HEK293 (cell line): ENCODE measurements at regions not wholly inside any gene's neighbourhood (a gene's known extent, or its start where the extent isn't known, plus 50 kb on each side); places are given as distances from the start of the nearest gene placed in this dataset.

Experiments used
- CTCF ChIA-PET: fragments of 350-600 bp; formaldehyde crosslinking; extraction: SDS; loops from one replicate; lab custom pipeline; 2021; ENCODE audit warnings: antibody characterized with exemption; lab: Yijun Ruan, JAX
- POLR2A ChIA-PET: fragments of 300-600 bp; formaldehyde crosslinking; extraction: SDS; loops from one replicate; lab custom pipeline; 2020; ENCODE audit warnings: antibody characterized with exemption, inconsistent platforms; lab: Yijun Ruan, JAX
- H3K27ac ChIP-seq: fragments of 200-500 bp; sonication (Bioruptor generic); 2 replicates; pipeline ENCODE4 v1.5.1; 2014; ENCODE audit warnings: low read depth, low read length, control low read depth, inconsistent platforms; ENCODE audit errors: extremely low read depth
- H3K36me3 ChIP-seq, 2 experiments: fragments of 200-500 bp in 1 of 2; sonication (Bioruptor generic) in 1 of 2; 1 replicate in 1 of 2; 2 replicates in 1 of 2; pipeline ENCODE4 v1.5.1; 2014 to 2017; ENCODE audit warnings: inconsistent platforms in 2 of 2, low read length in 2 of 2; ENCODE audit not compliant: control insufficient read depth in 2 of 2, insufficient read depth in 1 of 2
- H3K4me1 ChIP-seq: fragments of 200-500 bp; sonication (Bioruptor generic); 2 replicates; pipeline ENCODE4 v1.5.1; 2014; ENCODE audit warnings: mild to moderate bottlenecking, low read length, inconsistent platforms; ENCODE audit not compliant: control insufficient read depth, insufficient read depth
- H3K4me3 ChIP-seq: 2 replicates; pipeline ENCODE4 v1.5.1; 2011; ENCODE audit warnings: low read depth, mild to moderate bottlenecking, control low read depth, low read length, moderate library complexity
- H3K9me3 ChIP-seq: fragments of 200-500 bp; sonication (Bioruptor generic); 2 replicates; pipeline ENCODE4 v1.5.1; 2014; ENCODE audit warnings: low read depth, low read length, inconsistent platforms; ENCODE audit not compliant: control insufficient read depth, insufficient read depth
- GLI2 ChIP-seq: fragments of 450-650 bp; formaldehyde crosslinking; IDR thresholded peaks from 2 replicates; pipeline ENCODE4; 2017; ENCODE audit warnings: missing biosample characterization, missing genetic modification characterization, low read depth, borderline replicate concordance
- SETDB1 ChIP-seq: IDR thresholded peaks from one replicate; pipeline ENCODE4 v1.6.1; 2017; ENCODE audit warnings: mild to moderate bottlenecking, low read length, moderate library complexity, mixed read lengths; ENCODE audit not compliant: insufficient read length
- SP2 ChIP-seq: fragments of 450-650 bp; formaldehyde crosslinking; IDR thresholded peaks from 2 replicates; pipeline ENCODE4 v1.5.1; 2016; ENCODE audit warnings: missing biosample characterization, missing genetic modification characterization
- TCF7L2 ChIP-seq: IDR thresholded peaks from 2 replicates; pipeline ENCODE4 v1.6.1; 2011; ENCODE audit warnings: low read depth, mild to moderate bottlenecking, inconsistent platforms, low read length, moderate library complexity, borderline replicate concordance
- YY1 ChIP-seq: fragments of 450-650 bp; formaldehyde crosslinking; IDR thresholded peaks from 2 replicates; pipeline ENCODE4 v1.5.1; 2018; ENCODE audit warnings: missing biosample characterization, missing genetic modification characterization
- ZBTB17 ChIP-seq: fragments of 450-650 bp; formaldehyde crosslinking; IDR thresholded peaks from 2 replicates; pipeline ENCODE4 v1.5.1; 2016; ENCODE audit warnings: missing biosample characterization, missing genetic modification characterization
- ZFP37 ChIP-seq: fragments of 450-650 bp; formaldehyde crosslinking; IDR thresholded peaks from 2 replicates; pipeline ENCODE4 v1.5.1; 2016; ENCODE audit warnings: missing biosample characterization, missing genetic modification characterization
- ZNF133 ChIP-seq: fragments of 450-650 bp; formaldehyde crosslinking; IDR thresholded peaks from 2 replicates; pipeline ENCODE4 v1.5.1; 2016; ENCODE audit warnings: missing biosample characterization, missing genetic modification characterization
- ZNF146 ChIP-seq: fragments of 450-650 bp; formaldehyde crosslinking; IDR thresholded peaks from 2 replicates; pipeline ENCODE4 v1.5.1; 2016; ENCODE audit warnings: missing biosample characterization, missing genetic modification characterization
- ZNF157 ChIP-seq: fragments of 450-650 bp; formaldehyde crosslinking; IDR thresholded peaks from 2 replicates; pipeline ENCODE4 v1.5.1; 2016; ENCODE audit warnings: missing biosample characterization, missing genetic modification characterization
- ZNF174 ChIP-seq: fragments of 450-650 bp; formaldehyde crosslinking; IDR thresholded peaks from 2 replicates; pipeline ENCODE4 v1.5.0; 2017; ENCODE audit warnings: missing biosample characterization, mild to moderate bottlenecking, missing genetic modification characterization
- ZNF211 ChIP-seq: fragments of 450-650 bp; formaldehyde crosslinking; IDR thresholded peaks from 2 replicates; pipeline ENCODE4 v1.5.1; 2016; ENCODE audit warnings: low read depth, missing biosample characterization, missing genetic modification characterization
- ZNF239 ChIP-seq: fragments of 450-650 bp; formaldehyde crosslinking; IDR thresholded peaks from 2 replicates; pipeline ENCODE4 v1.5.1; 2016; ENCODE audit warnings: missing biosample characterization, missing genetic modification characterization
- ZNF274 ChIP-seq, 2 experiments: fragments of 200-500 bp in 1 of 2; fragments of 450-650 bp in 1 of 2; sonication (Bioruptor generic) in 1 of 2; formaldehyde crosslinking in 1 of 2; IDR thresholded peaks; 2 replicates each; pipeline versions ENCODE4 v1.5.1 to v1.6.1; 2014 to 2016; ENCODE audit warnings: borderline replicate concordance in 1 of 2, inconsistent platforms in 1 of 2, low read length in 1 of 2, missing biosample characterization in 1 of 2, missing genetic modification characterization in 1 of 2
- ZNF302 ChIP-seq: fragments of 450-650 bp; formaldehyde crosslinking; IDR thresholded peaks from 2 replicates; pipeline ENCODE4 v1.5.1; 2016; ENCODE audit warnings: missing biosample characterization, missing genetic modification characterization, low read depth
- ZNF514 ChIP-seq: fragments of 450-650 bp; formaldehyde crosslinking; IDR thresholded peaks from 2 replicates; pipeline ENCODE4 v1.5.1; 2016; ENCODE audit warnings: missing biosample characterization, missing genetic modification characterization
- ZNF548 ChIP-seq: fragments of 450-650 bp; formaldehyde crosslinking; IDR thresholded peaks from 2 replicates; pipeline ENCODE4 v1.5.1; 2016; ENCODE audit warnings: missing biosample characterization, missing genetic modification characterization
- ZNF626 ChIP-seq: fragments of 450-650 bp; sonication (Bioruptor Pico); formaldehyde crosslinking; IDR thresholded peaks from 2 replicates; pipeline ENCODE4 v1.5.1; 2018; ENCODE audit warnings: missing biosample characterization, missing genetic modification characterization, inconsistent platforms
- ZSCAN23 ChIP-seq: fragments of 450-650 bp; formaldehyde crosslinking; IDR thresholded peaks from 2 replicates; pipeline ENCODE4 v1.5.1; 2016; ENCODE audit warnings: missing biosample characterization, missing genetic modification characterization
- TF ChIP-seq, protein P1 (sequence below): fragments of 450-650 bp; formaldehyde crosslinking; IDR thresholded peaks from 2 replicates; pipeline ENCODE4 v1.5.1; 2016; ENCODE audit warnings: missing biosample characterization, missing genetic modification characterization
- TF ChIP-seq, protein P2 (sequence below): fragments of 450-650 bp; IDR thresholded peaks from 2 replicates; pipeline ENCODE4 v1.5.1; 2018; ENCODE audit warnings: missing biosample characterization, missing genetic modification characterization
- TF ChIP-seq, protein P3 (sequence below): fragments of 450-650 bp; IDR thresholded peaks from 2 replicates; pipeline ENCODE4 v1.5.1; 2018; ENCODE audit warnings: missing biosample characterization, mild to moderate bottlenecking, missing genetic modification characterization
- TF ChIP-seq, protein P4 (sequence below): fragments of 450-650 bp; formaldehyde crosslinking; IDR thresholded peaks from 2 replicates; pipeline ENCODE4 v1.5.1; 2016; ENCODE audit warnings: missing biosample characterization, missing genetic modification characterization, borderline replicate concordance
- TF ChIP-seq, protein P5 (sequence below): fragments of 450-650 bp; formaldehyde crosslinking; IDR thresholded peaks from 2 replicates; pipeline ENCODE4 v1.5.1; 2016; ENCODE audit warnings: missing biosample characterization, missing genetic modification characterization

DNA sequence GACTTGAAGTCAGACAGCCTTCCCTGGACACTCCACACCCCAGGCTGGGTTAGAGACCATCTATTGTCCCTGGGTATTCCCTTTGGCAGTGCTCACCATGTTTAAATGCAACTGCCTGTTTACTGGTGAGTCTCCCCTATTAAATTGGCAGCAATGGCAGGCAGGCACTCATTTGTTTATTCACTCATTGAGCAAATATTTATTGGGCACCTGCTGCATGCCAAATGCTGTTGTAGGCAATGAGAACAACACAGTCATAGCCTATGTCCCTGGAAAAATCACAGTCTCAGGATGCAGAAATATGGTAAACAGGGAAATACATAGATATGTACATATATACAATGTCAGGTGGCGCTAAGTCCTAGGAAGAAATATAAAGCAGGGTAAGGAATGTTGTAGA lies 212.8 kb downstream of the SUDS3 start (continued):
- TF ChIP-seq ZNF274 (IDR thresholded peaks at IDR 0.05; ENCODE audit: low read length): no peak
- no peak for TF ChIP-seq ZNF274 (tag by site-specific recombination; IDR thresholded peaks at IDR 0.05; ENCODE audit: borderline replicate concordance)
- no peak for TF ChIP-seq ZNF146 (tag by site-specific recombination)
- no peak for TF ChIP-seq TCF7L2
- TF ChIP-seq ZNF302 (tag by site-specific recombination): no peak
- TF ChIP-seq ZNF157 (tag by site-specific recombination): no peak
- TF ChIP-seq, all 188 proteins: peak for 0

DNA sequence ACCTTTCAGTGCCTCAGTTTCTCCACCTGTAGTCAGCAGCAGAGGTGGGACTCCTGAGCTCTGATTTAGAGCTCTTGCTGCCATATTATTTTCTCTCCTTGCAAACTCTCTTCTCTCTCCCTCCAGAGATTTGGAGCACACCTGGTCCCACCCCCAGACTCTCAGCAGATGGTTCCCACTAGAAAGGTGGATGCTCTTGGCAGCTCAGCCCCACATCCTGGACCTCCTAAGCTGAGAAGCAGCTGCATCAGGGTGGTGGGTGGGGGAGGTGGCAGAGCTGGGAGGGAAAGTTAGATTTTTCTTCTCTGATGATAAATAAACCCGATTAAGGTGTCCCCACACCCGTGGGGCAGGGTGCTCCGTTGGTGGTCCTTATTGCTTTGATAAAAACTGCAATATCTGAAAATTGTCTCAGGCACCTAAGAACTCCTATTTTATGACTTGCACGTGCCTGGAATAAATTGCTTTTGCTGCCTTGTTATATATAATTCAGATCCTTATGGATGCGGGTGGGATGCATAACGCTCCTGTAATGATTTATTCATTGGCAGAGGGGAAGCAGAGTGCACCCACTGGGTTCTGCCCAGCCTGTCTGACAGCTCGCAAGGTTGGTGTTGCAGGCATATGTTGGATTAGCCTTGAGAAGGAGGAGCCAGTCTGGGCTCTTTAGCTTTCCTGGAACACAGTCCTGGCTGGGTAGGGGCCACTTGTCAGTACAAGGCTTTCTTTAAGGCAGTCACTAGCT lies 214.2 kb downstream of the SUDS3 start:
- no peaks in the 10 kb centered on the region for H3K4me1 ChIP-seq
- H3K27ac ChIP-seq: no peak overlapping the region
- H3K9me3 ChIP-seq: no peaks in the 10 kb centered on the region
- ChIA-PET CTCF (interaction anchor here (0.5 to 0.6 kb wide), 2 partner anchors 268 to 409 kb away, joined by 3 read pairs; no protein-coding TSS in a partner anchor), POLR2A (no interaction called here)
- H3K4me3 ChIP-seq: no peak overlapping the region
- no peaks in the 10 kb centered on the region for H3K36me3 ChIP-seq
- no peak for TF ChIP-seq ZNF514 (tag by site-specific recombination)
- no peak for TF ChIP-seq ZNF548 (tag by site-specific recombination)
- TF ChIP-seq, protein P1, sequence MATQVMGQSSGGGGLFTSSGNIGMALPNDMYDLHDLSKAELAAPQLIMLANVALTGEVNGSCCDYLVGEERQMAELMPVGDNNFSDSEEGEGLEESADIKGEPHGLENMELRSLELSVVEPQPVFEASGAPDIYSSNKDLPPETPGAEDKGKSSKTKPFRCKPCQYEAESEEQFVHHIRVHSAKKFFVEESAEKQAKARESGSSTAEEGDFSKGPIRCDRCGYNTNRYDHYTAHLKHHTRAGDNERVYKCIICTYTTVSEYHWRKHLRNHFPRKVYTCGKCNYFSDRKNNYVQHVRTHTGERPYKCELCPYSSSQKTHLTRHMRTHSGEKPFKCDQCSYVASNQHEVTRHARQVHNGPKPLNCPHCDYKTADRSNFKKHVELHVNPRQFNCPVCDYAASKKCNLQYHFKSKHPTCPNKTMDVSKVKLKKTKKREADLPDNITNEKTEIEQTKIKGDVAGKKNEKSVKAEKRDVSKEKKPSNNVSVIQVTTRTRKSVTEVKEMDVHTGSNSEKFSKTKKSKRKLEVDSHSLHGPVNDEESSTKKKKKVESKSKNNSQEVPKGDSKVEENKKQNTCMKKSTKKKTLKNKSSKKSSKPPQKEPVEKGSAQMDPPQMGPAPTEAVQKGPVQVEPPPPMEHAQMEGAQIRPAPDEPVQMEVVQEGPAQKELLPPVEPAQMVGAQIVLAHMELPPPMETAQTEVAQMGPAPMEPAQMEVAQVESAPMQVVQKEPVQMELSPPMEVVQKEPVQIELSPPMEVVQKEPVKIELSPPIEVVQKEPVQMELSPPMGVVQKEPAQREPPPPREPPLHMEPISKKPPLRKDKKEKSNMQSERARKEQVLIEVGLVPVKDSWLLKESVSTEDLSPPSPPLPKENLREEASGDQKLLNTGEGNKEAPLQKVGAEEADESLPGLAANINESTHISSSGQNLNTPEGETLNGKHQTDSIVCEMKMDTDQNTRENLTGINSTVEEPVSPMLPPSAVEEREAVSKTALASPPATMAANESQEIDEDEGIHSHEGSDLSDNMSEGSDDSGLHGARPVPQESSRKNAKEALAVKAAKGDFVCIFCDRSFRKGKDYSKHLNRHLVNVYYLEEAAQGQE: no peak
- TF ChIP-seq ZNF211 (tag by site-specific recombination): no peak
- TF ChIP-seq SETDB1: no peak
- TF ChIP-seq, protein P2, sequence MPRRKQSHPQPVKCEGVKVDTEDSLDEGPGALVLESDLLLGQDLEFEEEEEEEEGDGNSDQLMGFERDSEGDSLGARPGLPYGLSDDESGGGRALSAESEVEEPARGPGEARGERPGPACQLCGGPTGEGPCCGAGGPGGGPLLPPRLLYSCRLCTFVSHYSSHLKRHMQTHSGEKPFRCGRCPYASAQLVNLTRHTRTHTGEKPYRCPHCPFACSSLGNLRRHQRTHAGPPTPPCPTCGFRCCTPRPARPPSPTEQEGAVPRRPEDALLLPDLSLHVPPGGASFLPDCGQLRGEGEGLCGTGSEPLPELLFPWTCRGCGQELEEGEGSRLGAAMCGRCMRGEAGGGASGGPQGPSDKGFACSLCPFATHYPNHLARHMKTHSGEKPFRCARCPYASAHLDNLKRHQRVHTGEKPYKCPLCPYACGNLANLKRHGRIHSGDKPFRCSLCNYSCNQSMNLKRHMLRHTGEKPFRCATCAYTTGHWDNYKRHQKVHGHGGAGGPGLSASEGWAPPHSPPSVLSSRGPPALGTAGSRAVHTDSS (tag by site-specific recombination): no peak
- no peak for TF ChIP-seq ZBTB17 (tag by site-specific recombination)
- no peak for TF ChIP-seq ZNF239 (tag by site-specific recombination)
- TF ChIP-seq ZSCAN23 (tag by site-specific recombination): no peak
- TF ChIP-seq ZNF626: no peak
- no peak for TF ChIP-seq YY1 (tag by site-specific recombination)
- TF ChIP-seq, protein P3, sequence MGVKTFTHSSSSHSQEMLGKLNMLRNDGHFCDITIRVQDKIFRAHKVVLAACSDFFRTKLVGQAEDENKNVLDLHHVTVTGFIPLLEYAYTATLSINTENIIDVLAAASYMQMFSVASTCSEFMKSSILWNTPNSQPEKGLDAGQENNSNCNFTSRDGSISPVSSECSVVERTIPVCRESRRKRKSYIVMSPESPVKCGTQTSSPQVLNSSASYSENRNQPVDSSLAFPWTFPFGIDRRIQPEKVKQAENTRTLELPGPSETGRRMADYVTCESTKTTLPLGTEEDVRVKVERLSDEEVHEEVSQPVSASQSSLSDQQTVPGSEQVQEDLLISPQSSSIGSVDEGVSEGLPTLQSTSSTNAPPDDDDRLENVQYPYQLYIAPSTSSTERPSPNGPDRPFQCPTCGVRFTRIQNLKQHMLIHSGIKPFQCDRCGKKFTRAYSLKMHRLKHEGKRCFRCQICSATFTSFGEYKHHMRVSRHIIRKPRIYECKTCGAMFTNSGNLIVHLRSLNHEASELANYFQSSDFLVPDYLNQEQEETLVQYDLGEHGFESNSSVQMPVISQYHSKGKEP (tag by site-specific recombination): no peak
- no peak for TF ChIP-seq GLI2 (tag by site-specific recombination)
- no peak for TF ChIP-seq SP2 (tag by site-specific recombination)
- TF ChIP-seq, protein P4, sequence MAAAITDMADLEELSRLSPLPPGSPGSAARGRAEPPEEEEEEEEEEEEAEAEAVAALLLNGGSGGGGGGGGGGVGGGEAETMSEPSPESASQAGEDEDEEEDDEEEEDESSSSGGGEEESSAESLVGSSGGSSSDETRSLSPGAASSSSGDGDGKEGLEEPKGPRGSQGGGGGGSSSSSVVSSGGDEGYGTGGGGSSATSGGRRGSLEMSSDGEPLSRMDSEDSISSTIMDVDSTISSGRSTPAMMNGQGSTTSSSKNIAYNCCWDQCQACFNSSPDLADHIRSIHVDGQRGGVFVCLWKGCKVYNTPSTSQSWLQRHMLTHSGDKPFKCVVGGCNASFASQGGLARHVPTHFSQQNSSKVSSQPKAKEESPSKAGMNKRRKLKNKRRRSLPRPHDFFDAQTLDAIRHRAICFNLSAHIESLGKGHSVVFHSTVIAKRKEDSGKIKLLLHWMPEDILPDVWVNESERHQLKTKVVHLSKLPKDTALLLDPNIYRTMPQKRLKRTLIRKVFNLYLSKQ (tag by site-specific recombination): no peak
- no peak for TF ChIP-seq ZNF174 (tag by site-specific recombination)
- TF ChIP-seq ZFP37: no peak
- TF ChIP-seq ZNF133 (tag by site-specific recombination): no peak
- TF ChIP-seq, protein P5, sequence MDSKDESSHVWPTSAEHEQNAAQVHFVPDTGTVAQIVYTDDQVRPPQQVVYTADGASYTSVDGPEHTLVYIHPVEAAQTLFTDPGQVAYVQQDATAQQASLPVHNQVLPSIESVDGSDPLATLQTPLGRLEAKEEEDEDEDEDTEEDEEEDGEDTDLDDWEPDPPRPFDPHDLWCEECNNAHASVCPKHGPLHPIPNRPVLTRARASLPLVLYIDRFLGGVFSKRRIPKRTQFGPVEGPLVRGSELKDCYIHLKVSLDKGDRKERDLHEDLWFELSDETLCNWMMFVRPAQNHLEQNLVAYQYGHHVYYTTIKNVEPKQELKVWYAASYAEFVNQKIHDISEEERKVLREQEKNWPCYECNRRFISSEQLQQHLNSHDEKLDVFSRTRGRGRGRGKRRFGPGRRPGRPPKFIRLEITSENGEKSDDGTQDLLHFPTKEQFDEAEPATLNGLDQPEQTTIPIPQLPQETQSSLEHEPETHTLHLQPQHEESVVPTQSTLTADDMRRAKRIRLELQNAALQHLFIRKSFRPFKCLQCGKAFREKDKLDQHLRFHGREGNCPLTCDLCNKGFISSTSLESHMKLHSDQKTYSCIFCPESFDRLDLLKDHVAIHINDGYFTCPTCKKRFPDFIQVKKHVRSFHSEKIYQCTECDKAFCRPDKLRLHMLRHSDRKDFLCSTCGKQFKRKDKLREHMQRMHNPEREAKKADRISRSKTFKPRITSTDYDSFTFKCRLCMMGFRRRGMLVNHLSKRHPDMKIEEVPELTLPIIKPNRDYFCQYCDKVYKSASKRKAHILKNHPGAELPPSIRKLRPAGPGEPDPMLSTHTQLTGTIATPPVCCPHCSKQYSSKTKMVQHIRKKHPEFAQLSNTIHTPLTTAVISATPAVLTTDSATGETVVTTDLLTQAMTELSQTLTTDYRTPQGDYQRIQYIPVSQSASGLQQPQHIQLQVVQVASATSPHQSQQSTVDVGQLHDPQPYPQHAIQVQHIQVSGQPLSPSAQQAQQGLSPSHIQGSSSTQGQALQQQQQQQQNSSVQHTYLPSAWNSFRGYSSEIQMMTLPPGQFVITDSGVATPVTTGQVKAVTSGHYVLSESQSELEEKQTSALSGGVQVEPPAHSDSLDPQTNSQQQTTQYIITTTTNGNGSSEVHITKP (tag by site-specific recombination): no peak
